Dendritic cell treated with granulocyte-macrophage colony-stimulating factor and Interleukin-4, amounts not matched to agents 40 ng/mL and 50 ng/mL, for 4 days (primary cell): ENCODE measurements at regions not wholly inside any gene's neighbourhood (a gene's known extent, or its start where the extent isn't known, plus 50 kb on each side); places are given as distances from the start of the nearest gene placed in this dataset.

Source experiments
- H3K27ac Mint-ChIP-seq: one replicate; pipeline ENCODE4 v1.8.0; 2022; ENCODE audit warnings: mild to moderate bottlenecking, mixed read lengths
- H3K27me3 Mint-ChIP-seq: one replicate; pipeline ENCODE4 v1.8.0; 2022; ENCODE audit warnings: mild to moderate bottlenecking, mixed read lengths
- H3K36me3 Mint-ChIP-seq: one replicate; pipeline ENCODE4 v1.8.0; 2022; ENCODE audit warnings: low read depth, mixed read lengths
- H3K4me1 Mint-ChIP-seq: one replicate; pipeline ENCODE4 v1.8.0; 2022; ENCODE audit warnings: low read depth, mixed read lengths
- H3K4me3 Mint-ChIP-seq: one replicate; pipeline ENCODE4 v1.8.0; 2022; ENCODE audit warnings: mild to moderate bottlenecking, moderate library complexity, mixed read lengths
- H3K9me3 Mint-ChIP-seq: one replicate; pipeline ENCODE4 v1.8.0; 2022; ENCODE audit warnings: mixed read lengths
- intact Hi-C: fragments of 100-400 bp; cut with micrococcal nuclease; formaldehyde crosslinking; loops from one replicate; pipeline ENCODE4 v1.15.0; 2022

- H3K27me3 Mint-ChIP-seq: peaks cover 18% of the 10 kb centered on the region
- no peaks in the 10 kb centered on the region for H3K9me3 Mint-ChIP-seq
- intact Hi-C loops: no loop called here
- no peak overlapping the region for H3K4me3 Mint-ChIP-seq
- H3K4me1 Mint-ChIP-seq: no peaks in the 10 kb centered on the region
- H3K27ac Mint-ChIP-seq: no peak overlapping the region
- no peaks in the 10 kb centered on the region for H3K36me3 Mint-ChIP-seq
These were observed 83.0 kb upstream of the TNC start for GRCh38 chr9:115200711-115201505.

GRCh38 chr9:115202181-115202580 lies 84.2 kb upstream of the TNC start:
- no peaks in the 10 kb centered on the region for H3K36me3 Mint-ChIP-seq
- H3K4me1 Mint-ChIP-seq: no peaks in the 10 kb centered on the region
- intact Hi-C loops: no loop called here
- H3K27ac Mint-ChIP-seq: no peak overlapping the region
- H3K9me3 Mint-ChIP-seq: no peaks in the 10 kb centered on the region
- peaks cover 21% of the 10 kb centered on the region for H3K27me3 Mint-ChIP-seq
- H3K4me3 Mint-ChIP-seq: no peak overlapping the region

GRCh38 chr9:115202960-115203751 lies 85.2 kb upstream of the TNC start:
- intact Hi-C loops: no loop called here
- H3K27ac Mint-ChIP-seq: no peak overlapping the region
- no peaks in the 10 kb centered on the region for H3K9me3 Mint-ChIP-seq
- no peaks in the 10 kb centered on the region for H3K36me3 Mint-ChIP-seq
- H3K27me3 Mint-ChIP-seq: peaks cover 18% of the 10 kb centered on the region
- H3K4me1 Mint-ChIP-seq: no peaks in the 10 kb centered on the region
- no peak overlapping the region for H3K4me3 Mint-ChIP-seq

GRCh38 chr9:115204904-115205453 lies 87.0 kb upstream of the TNC start:
- Mint-ChIP-seq H3K4me1 (no peaks in the 10 kb centered on the region), H3K36me3 (no peaks in the 10 kb centered on the region), H3K4me3 (no peak overlapping the region), H3K9me3 (no peaks in the 10 kb centered on the region), H3K27ac (no peak overlapping the region), H3K27me3 (peaks cover 11% of the 10 kb centered on the region)
- intact Hi-C loops: no loop called here

GRCh38 chr9:115207003-115207836 lies 89.3 kb upstream of the TNC start:
- Mint-ChIP-seq H3K27me3 (peaks cover 10% of the 10 kb centered on the region), H3K4me3 (no peak overlapping the region), H3K36me3 (no peaks in the 10 kb centered on the region), H3K9me3 (no peaks in the 10 kb centered on the region), H3K27ac (no peak overlapping the region), H3K4me1 (no peaks in the 10 kb centered on the region)
- intact Hi-C loops: no loop called here

GRCh38 chr9:115208501-115208900 lies 90.5 kb upstream of the TNC start:
- Mint-ChIP-seq H3K4me1 (no peaks in the 10 kb centered on the region), H3K9me3 (no peaks in the 10 kb centered on the region)
- intact Hi-C loops: no loop called here

GRCh38 chr9:115209601-115210306 lies 91.8 kb upstream of the TNC start:
- Mint-ChIP-seq H3K4me3 (no peak overlapping the region), H3K36me3 (no peaks in the 10 kb centered on the region), H3K4me1 (no peaks in the 10 kb centered on the region), H3K27me3 (peaks cover 11% of the 10 kb centered on the region), H3K27ac (no peak overlapping the region), H3K9me3 (no peaks in the 10 kb centered on the region)
- intact Hi-C loops: no loop called here

More at GRCh38 chr9:115208501-115208900, 90.5 kb upstream of the TNC start:
- Mint-ChIP-seq H3K27ac (no peak overlapping the region), H3K4me3 (no peak overlapping the region), H3K27me3 (peaks cover 10% of the 10 kb centered on the region), H3K36me3 (no peaks in the 10 kb centered on the region)

- Mint-ChIP-seq H3K27me3 (peaks cover 14% of the 10 kb centered on the region), H3K4me1 (no peaks in the 10 kb centered on the region), H3K9me3 (peaks cover 2% of the 10 kb centered on the region), H3K4me3 (no peak overlapping the region), H3K36me3 (no peaks in the 10 kb centered on the region), H3K27ac (no peak overlapping the region)
- intact Hi-C loops: no loop called here
These were observed 92.7 kb upstream of the TNC start for GRCh38 chr9:115210699-115211098.

GRCh38 chr9:115211413-115212124 lies 93.6 kb upstream of the TNC start:
- peaks cover 11% of the 10 kb centered on the region for H3K9me3 Mint-ChIP-seq
- H3K27me3 Mint-ChIP-seq: peaks cover 14% of the 10 kb centered on the region
- no peaks in the 10 kb centered on the region for H3K36me3 Mint-ChIP-seq
- H3K4me1 Mint-ChIP-seq: peaks cover under 1% of the 10 kb centered on the region
- intact Hi-C loops: no loop called here
- no peak overlapping the region for H3K27ac Mint-ChIP-seq
- no peak overlapping the region for H3K4me3 Mint-ChIP-seq

GRCh38 chr9:115212125-115212605 lies 94.2 kb upstream of the TNC start:
- peaks cover 10% of the 10 kb centered on the region for H3K27me3 Mint-ChIP-seq
- H3K4me3 Mint-ChIP-seq: no peak overlapping the region
- no peak overlapping the region for H3K27ac Mint-ChIP-seq
- no peaks in the 10 kb centered on the region for H3K36me3 Mint-ChIP-seq
- peaks cover 6% of the 10 kb centered on the region for H3K4me1 Mint-ChIP-seq
- H3K9me3 Mint-ChIP-seq: peaks cover 17% of the 10 kb centered on the region
- intact Hi-C loops: no loop called here

GRCh38 chr9:115212832-115213231 lies 94.9 kb upstream of the TNC start:
- intact Hi-C loops: no loop called here
- no peak overlapping the region for H3K27ac Mint-ChIP-seq
- peaks cover 21% of the 10 kb centered on the region for H3K9me3 Mint-ChIP-seq
- H3K27me3 Mint-ChIP-seq: peaks cover 11% of the 10 kb centered on the region
- H3K4me3 Mint-ChIP-seq: no peak overlapping the region
- H3K4me1 Mint-ChIP-seq: peaks cover 6% of the 10 kb centered on the region
- no peaks in the 10 kb centered on the region for H3K36me3 Mint-ChIP-seq

GRCh38 chr9:115213818-115214334 lies 95.9 kb upstream of the TNC start:
- Mint-ChIP-seq H3K4me1 (peaks cover 6% of the 10 kb centered on the region), H3K27ac (no peak overlapping the region), H3K4me3 (no peak overlapping the region), H3K27me3 (peaks cover 11% of the 10 kb centered on the region), H3K36me3 (no peaks in the 10 kb centered on the region), H3K9me3 (peaks cover 21% of the 10 kb centered on the region)
- intact Hi-C loops: no loop called here
